Activated CD8-positive, alpha-beta T cell treated with anti-CD3 and anti-CD28 coated beads for 36 hours (primary cell): ENCODE measurements at regions not wholly inside any gene's neighbourhood (a gene's known extent, or its start where the extent isn't known, plus 50 kb on each side); places are given as distances from the start of the nearest gene placed in this dataset.

ENCODE experiments used
- ATAC-seq: fragments of 200-7000 bp; cut with Tn5 transposase; one replicate; pipeline ENCODE4 v1.10.0; 2021; ENCODE audit warnings: mild to moderate bottlenecking, moderate library complexity
- CTCF ChIA-PET: fragments of 350-600 bp; sonication (Branson Sonifier 250); formaldehyde crosslinking; loops from one replicate; lab custom pipeline; 2021; ENCODE audit warnings: antibody characterized with exemption; lab: Charles Lee
- POLR2A ChIA-PET: fragments of 350-600 bp; sonication (Branson Sonifier 250); formaldehyde crosslinking; loops from one replicate; lab custom pipeline; 2021; ENCODE audit warnings: antibody characterized with exemption; lab: Charles Lee
- DNase-seq: peaks from one replicate; pipeline ENCODE4 v3.0.0-alpha.2; 2020
- H3K27ac Mint-ChIP-seq: one replicate; pipeline ENCODE4 v1.8.0; 2021; ENCODE audit warnings: mild to moderate bottlenecking, mixed read lengths
- H3K27me3 Mint-ChIP-seq: one replicate; pipeline ENCODE4 v1.8.0; 2021; ENCODE audit warnings: mixed read lengths
- H3K36me3 Mint-ChIP-seq: one replicate; pipeline ENCODE4 v1.8.0; 2021; ENCODE audit warnings: low read depth, mixed read lengths
- H3K4me1 Mint-ChIP-seq: one replicate; pipeline ENCODE4 v1.8.0; 2021; ENCODE audit warnings: low read depth, mixed read lengths
- H3K4me3 Mint-ChIP-seq: one replicate; pipeline ENCODE4 v1.8.0; 2021; ENCODE audit warnings: mild to moderate bottlenecking, moderate library complexity, mixed read lengths
- H3K9me3 Mint-ChIP-seq: one replicate; pipeline ENCODE4 v1.8.0; 2021; ENCODE audit warnings: mixed read lengths
- CTCF ChIP-seq: fragments of 200-600 bp; IDR thresholded peaks from one replicate; pipeline ENCODE4 v1.8.0; 2022; ENCODE audit warnings: antibody characterized with exemption, mild to moderate bottlenecking
- intact Hi-C: fragments of 100-400 bp; cut with micrococcal nuclease; formaldehyde crosslinking; loops from one replicate; pipeline ENCODE4 v1.10.0; 2022

DNA sequence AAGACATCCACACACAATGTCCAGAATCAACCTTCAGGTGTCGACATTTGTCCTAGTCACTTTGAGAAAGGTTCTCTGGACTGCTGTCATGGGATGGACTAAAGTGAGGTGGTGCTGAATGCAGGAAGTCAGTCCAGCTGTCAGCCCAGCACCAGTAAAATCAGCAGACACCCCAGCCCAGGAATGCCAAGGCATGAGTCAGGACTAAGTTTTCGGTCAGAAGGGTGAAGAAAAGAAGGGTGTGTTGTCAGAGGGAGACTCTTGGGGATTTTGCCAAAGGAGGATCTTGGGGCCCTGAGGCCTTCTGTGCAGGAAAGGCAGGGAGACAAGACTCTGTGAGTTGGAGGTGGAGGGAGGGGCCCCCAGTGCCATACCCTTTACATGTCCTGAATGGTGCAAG is 69.0 kb upstream of the XPA start:
- Mint-ChIP-seq H3K27ac (no peak overlapping the region), H3K27me3 (peaks cover 26% of the 10 kb centered on the region), H3K9me3 (no peaks in the 10 kb centered on the region), H3K4me1 (no peaks in the 10 kb centered on the region), H3K4me3 (no peak overlapping the region), H3K36me3 (no peaks in the 10 kb centered on the region)
- POLR2A ChIA-PET = no interaction called here
- CTCF ChIA-PET = no interaction called here
- ATAC-seq = no peak
- intact Hi-C loops = no loop called here
- no peak for TF ChIP-seq CTCF
- no peak for DNase-seq

DNA sequence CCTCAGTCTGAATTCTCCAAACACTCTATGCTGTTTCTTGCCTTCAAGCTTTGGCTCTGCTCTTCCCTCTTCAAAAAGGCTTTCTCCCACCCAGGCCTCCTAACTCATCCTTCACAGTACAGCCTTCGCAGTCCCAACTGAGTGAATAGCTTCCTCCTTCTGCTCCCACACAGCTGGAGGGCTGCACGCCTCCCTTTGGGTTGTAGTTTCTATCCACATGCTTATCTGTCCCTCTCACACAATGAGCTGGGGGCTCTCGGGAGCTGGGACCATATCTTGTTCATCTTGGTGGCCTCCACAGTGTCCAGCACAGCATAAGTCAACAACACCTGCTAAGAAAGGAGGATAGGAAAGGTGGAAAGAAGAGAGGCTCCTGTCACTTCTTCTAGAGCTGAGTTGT is 69.5 kb upstream of the XPA start:
- Mint-ChIP-seq H3K27me3 (peaks cover 22% of the 10 kb centered on the region), H3K4me3 (no peak overlapping the region), H3K27ac (no peak overlapping the region), H3K4me1 (no peaks in the 10 kb centered on the region), H3K9me3 (no peaks in the 10 kb centered on the region), H3K36me3 (no peaks in the 10 kb centered on the region)
- POLR2A ChIA-PET = no interaction called here
- no peak for DNase-seq
- CTCF ChIA-PET = no interaction called here
- intact Hi-C loops = no loop called here
- ATAC-seq = no peak
- no peak for TF ChIP-seq CTCF

DNA sequence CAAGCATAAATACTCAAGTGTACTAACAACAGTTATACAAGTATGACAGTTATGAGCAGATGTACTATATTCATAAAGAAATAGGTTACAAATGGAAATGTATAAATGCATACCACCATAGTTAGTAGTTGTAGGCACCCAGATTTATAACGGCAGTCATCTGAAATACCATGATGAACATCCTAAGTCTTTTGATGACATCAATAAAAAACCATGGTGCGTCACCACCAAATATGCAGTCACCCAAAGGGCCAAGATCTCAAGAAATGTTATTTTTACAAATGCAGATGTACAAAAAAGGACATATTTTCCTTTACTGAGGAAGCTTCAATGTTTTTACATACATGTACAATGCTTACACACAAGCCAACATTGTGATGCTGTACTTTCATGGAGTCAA is 70.8 kb upstream of the XPA start:
- ATAC-seq = no peak
- no peak for DNase-seq
- no peak overlapping the region for H3K4me3 Mint-ChIP-seq
- no peak overlapping the region for H3K27ac Mint-ChIP-seq
- ChIA-PET POLR2A (no interaction called here), CTCF (no interaction called here)
- no peaks in the 10 kb centered on the region for H3K4me1 Mint-ChIP-seq
- intact Hi-C loops = no loop called here
- H3K9me3 Mint-ChIP-seq = no peaks in the 10 kb centered on the region
- TF ChIP-seq CTCF = no peak
- peaks cover 11% of the 10 kb centered on the region for H3K27me3 Mint-ChIP-seq
- no peaks in the 10 kb centered on the region for H3K36me3 Mint-ChIP-seq

- no peak overlapping the region for H3K27ac Mint-ChIP-seq
- ATAC-seq = no peak
- no peak for DNase-seq
- ChIA-PET CTCF (no interaction called here), POLR2A (no interaction called here)
- no peak for TF ChIP-seq CTCF
- H3K9me3 Mint-ChIP-seq = no peaks in the 10 kb centered on the region
- no peaks in the 10 kb centered on the region for H3K4me1 Mint-ChIP-seq
- H3K36me3 Mint-ChIP-seq = no peaks in the 10 kb centered on the region
- no peak overlapping the region for H3K4me3 Mint-ChIP-seq
- peaks cover 11% of the 10 kb centered on the region for H3K27me3 Mint-ChIP-seq
- intact Hi-C loops = no loop called here
These were observed 71.6 kb upstream of the XPA start for GRCh38 chr9:97768746-97769145.

- Mint-ChIP-seq H3K4me1 (no peaks in the 10 kb centered on the region), H3K9me3 (no peaks in the 10 kb centered on the region), H3K4me3 (no peak overlapping the region), H3K36me3 (no peaks in the 10 kb centered on the region), H3K27ac (no peak overlapping the region), H3K27me3 (peaks cover 13% of the 10 kb centered on the region)
- no peak for TF ChIP-seq CTCF
- POLR2A ChIA-PET = no interaction called here
- CTCF ChIA-PET = no interaction called here
- ATAC-seq (no peak), DNase-seq (no peak)
- intact Hi-C loops = no loop called here
These were observed 72.1 kb upstream of the XPA start for GRCh38 chr9:97769208-97769607.
